ENCODE measurements at regions not wholly inside any gene's neighbourhood (a gene's known extent, or its start where the extent isn't known, plus 50 kb on each side); places are given as distances from the start of the nearest gene placed in this dataset.

GRCh38 chr13:70874636-70875035 lies 766.4 kb upstream of the KLHL1 start:
- no peak for TF ChIP-seq POLR2A (IDR thresholded peaks at IDR 0.05; ENCODE audit: low read depth)
- no peak for TF ChIP-seq CTCF (IDR thresholded peaks at IDR 0.05)
- TF ChIP-seq POLR2AphosphoS5 (IDR thresholded peaks at IDR 0.05) = no peak
- TF ChIP-seq EP300 (IDR thresholded peaks at IDR 0.05) = no peak

Measured in esophagus muscularis mucosa (tissue), 4 donors.